ENCODE measurements at regions not wholly inside any gene's neighbourhood (a gene's known extent, or its start where the extent isn't known, plus 50 kb on each side); places are given as distances from the start of the nearest gene placed in this dataset.

- DNase-seq (ENCODE audit: low read depth in 2 of 2), result no peak
- H3K36me3 ChIP-seq (ENCODE audit: control insufficient read depth, insufficient read depth, low read length), result no peaks in the 10 kb centered on the region
- H4K20me1 ChIP-seq (ENCODE audit: control insufficient read depth, extremely low read depth, insufficient read depth, low read length), result no peaks in the 10 kb centered on the region
- H3K4me1 ChIP-seq (ENCODE audit: control insufficient read depth, extremely low read depth, insufficient read depth, low read length), result no peaks in the 10 kb centered on the region
- H3K27ac ChIP-seq (ENCODE audit: insufficient read depth, low read length), result no peak overlapping the region
- H3K4me2 ChIP-seq (ENCODE audit: extremely low read depth, insufficient read depth, low read length), result no peak overlapping the region
- TF ChIP-seq EZH2 (IDR thresholded peaks at IDR 0.05; ENCODE audit: low read length, missing control alignments) (no peak), CTCF (conservative IDR thresholded peaks at IDR 0.05 in 1 of 2, IDR thresholded peaks at IDR 0.05 in 1 of 2; ENCODE audit: low read depth in 1 of 2, low read length in 2 of 2) (no peak)
- no peaks in the 10 kb centered on the region for H3K27me3 ChIP-seq (ENCODE audit: control insufficient read depth, insufficient read depth, low read length)
- H3K9ac ChIP-seq (ENCODE audit: insufficient read depth, low read length), result no peak overlapping the region
- no peak overlapping the region for H2AFZ ChIP-seq (ENCODE audit: low read length)
- H3K79me2 ChIP-seq (ENCODE audit: control insufficient read depth, insufficient read depth, low read length), result no peaks in the 10 kb centered on the region
- no peaks in the 10 kb centered on the region for H3K9me3 ChIP-seq (ENCODE audit: control insufficient read depth, insufficient read depth, low read depth, low read length)
- no peak overlapping the region for H3K4me3 ChIP-seq (replicated peaks in 1 of 4; ENCODE audit: control extremely low read depth in 1 of 4, insufficient read depth in 1 of 4, low read depth in 3 of 4, low read length in 4 of 4)
Measured at GRCh38 chrX:63967551-63967950, 182.5 kb upstream of the ARHGEF9 start.

- H3K9me3 ChIP-seq (ENCODE audit: control insufficient read depth, insufficient read depth, low read depth, low read length), result no peaks in the 10 kb centered on the region
- no peaks in the 10 kb centered on the region for H3K4me1 ChIP-seq (ENCODE audit: control insufficient read depth, extremely low read depth, insufficient read depth, low read length)
- H3K79me2 ChIP-seq (ENCODE audit: control insufficient read depth, insufficient read depth, low read length), result no peaks in the 10 kb centered on the region
- H3K4me2 ChIP-seq (ENCODE audit: extremely low read depth, insufficient read depth, low read length), result no peak overlapping the region
- H3K27me3 ChIP-seq (ENCODE audit: control insufficient read depth, insufficient read depth, low read length), result no peaks in the 10 kb centered on the region
- no peaks in the 10 kb centered on the region for H3K36me3 ChIP-seq (ENCODE audit: control insufficient read depth, insufficient read depth, low read length)
- H3K9ac ChIP-seq (ENCODE audit: insufficient read depth, low read length), result no peak overlapping the region
- no peak overlapping the region for H3K27ac ChIP-seq (ENCODE audit: insufficient read depth, low read length)
- H4K20me1 ChIP-seq (ENCODE audit: control insufficient read depth, extremely low read depth, insufficient read depth, low read length), result no peaks in the 10 kb centered on the region
- no peak overlapping the region for H3K4me3 ChIP-seq (replicated peaks in 1 of 4; ENCODE audit: control extremely low read depth in 1 of 4, insufficient read depth in 1 of 4, low read depth in 3 of 4, low read length in 4 of 4)
- DNase-seq (ENCODE audit: low read depth in 2 of 2), result no peak
- no peak overlapping the region for H2AFZ ChIP-seq (ENCODE audit: low read length)
- no peak for TF ChIP-seq EZH2 (IDR thresholded peaks at IDR 0.05; ENCODE audit: low read length, missing control alignments)
- TF ChIP-seq CTCF (conservative IDR thresholded peaks at IDR 0.05 in 1 of 2, IDR thresholded peaks at IDR 0.05 in 1 of 2; ENCODE audit: low read depth in 1 of 2, low read length in 2 of 2), result no peak
Measured at GRCh38 chrX:63963095-63963784, 178.2 kb upstream of the ARHGEF9 start.

- H3K4me3 ChIP-seq (replicated peaks in 1 of 4; ENCODE audit: control extremely low read depth in 1 of 4, insufficient read depth in 1 of 4, low read depth in 3 of 4, low read length in 4 of 4), result no peak overlapping the region
- no peaks in the 10 kb centered on the region for H4K20me1 ChIP-seq (ENCODE audit: control insufficient read depth, extremely low read depth, insufficient read depth, low read length)
- no peaks in the 10 kb centered on the region for H3K79me2 ChIP-seq (ENCODE audit: control insufficient read depth, insufficient read depth, low read length)
- H2AFZ ChIP-seq (ENCODE audit: low read length), result no peak overlapping the region
- H3K4me1 ChIP-seq (ENCODE audit: control insufficient read depth, extremely low read depth, insufficient read depth, low read length), result no peaks in the 10 kb centered on the region
- H3K9ac ChIP-seq (ENCODE audit: insufficient read depth, low read length), result no peak overlapping the region
- DNase-seq (ENCODE audit: low read depth in 2 of 2), result no peak
- H3K27ac ChIP-seq (ENCODE audit: insufficient read depth, low read length), result no peak overlapping the region
- H3K9me3 ChIP-seq (ENCODE audit: control insufficient read depth, insufficient read depth, low read depth, low read length), result no peaks in the 10 kb centered on the region
- H3K27me3 ChIP-seq (ENCODE audit: control insufficient read depth, insufficient read depth, low read length), result no peaks in the 10 kb centered on the region
- TF ChIP-seq CTCF (conservative IDR thresholded peaks at IDR 0.05 in 1 of 2, IDR thresholded peaks at IDR 0.05 in 1 of 2; ENCODE audit: low read depth in 1 of 2, low read length in 2 of 2) (no peak), EZH2 (IDR thresholded peaks at IDR 0.05; ENCODE audit: low read length, missing control alignments) (no peak)
- H3K36me3 ChIP-seq (ENCODE audit: control insufficient read depth, insufficient read depth, low read length), result no peaks in the 10 kb centered on the region
- H3K4me2 ChIP-seq (ENCODE audit: extremely low read depth, insufficient read depth, low read length), result no peak overlapping the region
Measured at GRCh38 chrX:63961964-63962363, 176.9 kb upstream of the ARHGEF9 start.
